HepG2 (cell line): ENCODE measurements at regions not wholly inside any gene's neighbourhood (a gene's known extent, or its start where the extent isn't known, plus 50 kb on each side); places are given as distances from the start of the nearest gene placed in this dataset.

Experiments used
- AFF4 ChIP-seq: sonication (generic); formaldehyde crosslinking; IDR thresholded peaks from 2 replicates; pipeline ENCODE4 v1.4.0; 2020; ENCODE audit warnings: missing genetic modification reagents
- BRCA1 ChIP-seq: sonication (generic); formaldehyde crosslinking; IDR thresholded peaks from 2 replicates; pipeline ENCODE4 v1.4.0; 2020; ENCODE audit warnings: missing genetic modification reagents
- E2F1 ChIP-seq: sonication (generic); formaldehyde crosslinking; IDR thresholded peaks from 2 replicates; pipeline ENCODE4 v1.5.0; 2020; ENCODE audit warnings: missing genetic modification reagents
- FOXP4 ChIP-seq: sonication (generic); formaldehyde crosslinking; IDR thresholded peaks from 2 replicates; pipeline ENCODE4 v1.4.0; 2020; ENCODE audit warnings: missing genetic modification reagents
- ISL2 ChIP-seq: sonication (generic); formaldehyde crosslinking; IDR thresholded peaks from 2 replicates; pipeline ENCODE4 v1.5.0; 2020; ENCODE audit warnings: missing genetic modification reagents
- NCOA5 ChIP-seq: sonication (generic); formaldehyde crosslinking; IDR thresholded peaks from 2 replicates; pipeline ENCODE4 v1.4.0; 2020; ENCODE audit warnings: missing genetic modification reagents
- NR2F2 ChIP-seq: IDR thresholded peaks from 2 replicates; pipeline ENCODE4 v1.6.1; 2012; ENCODE audit warnings: low read depth, inconsistent platforms, borderline replicate concordance
- TEAD2 ChIP-seq: sonication (generic); formaldehyde crosslinking; IDR thresholded peaks from 2 replicates; pipeline ENCODE4 v1.9.0; 2021; ENCODE audit warnings: missing genetic modification reagents
- WIZ ChIP-seq: sonication (generic); formaldehyde crosslinking; IDR thresholded peaks from 2 replicates; pipeline ENCODE4 v1.5.1; 2020; ENCODE audit warnings: mild to moderate bottlenecking, missing genetic modification reagents
- ZBTB40 ChIP-seq, 2 experiments: fragments of 450-650 bp in 1 of 2; sonication (generic) in 1 of 2; formaldehyde crosslinking in 1 of 2; IDR thresholded peaks; 2 replicates each; pipeline versions ENCODE4 v1.6.1 to v1.8.0; 2016 to 2022; ENCODE audit warnings: antibody characterized with exemption in 1 of 2, mild to moderate bottlenecking in 1 of 2, missing genetic modification reagents in 1 of 2
- ZNF205 ChIP-seq: IDR thresholded peaks from 2 replicates; pipeline ENCODE4 v1.6.1; 2018; ENCODE audit warnings: missing biosample characterization, missing genetic modification reagents
- ZNF878 ChIP-seq: sonication (generic); formaldehyde crosslinking; IDR thresholded peaks from 2 replicates; pipeline ENCODE4 v1.8.1; 2023; ENCODE audit warnings: mild to moderate bottlenecking, missing genetic modification reagents, moderate library complexity

GRCh38 chr5:50574121-50574520 lies 92.3 kb upstream of the PARP8 start (continued):
- TF ChIP-seq ZBTB40 (IDR thresholded peaks at IDR 0.05) = no peak
- no peak for TF ChIP-seq ZBTB40 (CRISPR knock-in tag; IDR thresholded peaks at IDR 0.05)
- TF ChIP-seq BRCA1 (CRISPR knock-in tag) = no peak
- TF ChIP-seq WIZ (CRISPR knock-in tag) = no peak
- no peak for TF ChIP-seq TEAD2 (CRISPR knock-in tag)
- TF ChIP-seq NCOA5 (CRISPR knock-in tag) = no peak
- no peak for TF ChIP-seq ZNF878
- no peak for TF ChIP-seq NR2F2
- no peak for TF ChIP-seq AFF4 (CRISPR knock-in tag)
- TF ChIP-seq ZNF205 (CRISPR knock-in tag) = no peak
- TF ChIP-seq ISL2 (CRISPR knock-in tag) = no peak
- TF ChIP-seq FOXP4 (CRISPR knock-in tag) = no peak
- no peak for TF ChIP-seq E2F1 (CRISPR knock-in tag)
